Trophoblast cell (in vitro differentiated cells and primary cell): ENCODE measurements at regions not wholly inside any gene's neighbourhood (a gene's known extent, or its start where the extent isn't known, plus 50 kb on each side); places are given as distances from the start of the nearest gene placed in this dataset.
A peak's percentile ranks its signal among the peaks of the same experiment; 100 is the strongest.

Experiments
- DNase-seq, 2 donors: peaks; one replicate each; pipeline ENCODE4 v3.0.0-alpha.2; 2016
- H2AFZ ChIP-seq: 2 replicates; pipeline ENCODE4 v1.6.1; 2013; ENCODE audit warnings: low read length, moderate library complexity, mild to moderate bottlenecking; ENCODE audit not compliant: insufficient read depth, poor library complexity
- H2AK5ac ChIP-seq: 2 replicates; pipeline ENCODE4 v1.6.1; 2013; ENCODE audit warnings: mild to moderate bottlenecking, low read length
- H2BK120ac ChIP-seq: 2 replicates; pipeline ENCODE4 v1.6.1; 2013; ENCODE audit warnings: low read length, mild to moderate bottlenecking, moderate library complexity; ENCODE audit not compliant: insufficient read depth, poor library complexity
- H2BK12ac ChIP-seq: 2 replicates; pipeline ENCODE4 v1.6.1; 2013; ENCODE audit warnings: mild to moderate bottlenecking, low read length, moderate library complexity
- H2BK5ac ChIP-seq: 2 replicates; pipeline ENCODE4 v1.6.1; 2013; ENCODE audit warnings: low read length, low read depth, moderate library complexity, mild to moderate bottlenecking; ENCODE audit not compliant: poor library complexity
- H3K14ac ChIP-seq: 2 replicates; pipeline ENCODE4 v1.6.1; 2013; ENCODE audit warnings: mild to moderate bottlenecking, low read length
- H3K18ac ChIP-seq: 2 replicates; pipeline ENCODE4 v1.6.1; 2013; ENCODE audit warnings: mild to moderate bottlenecking, low read length
- H3K23ac ChIP-seq: 2 replicates; pipeline ENCODE4 v1.6.1; 2013; ENCODE audit warnings: low read length
- H3K27ac ChIP-seq: 2 replicates; pipeline ENCODE4 v1.5.1; 2013; ENCODE audit warnings: low read depth, mild to moderate bottlenecking, inconsistent platforms, low read length, moderate library complexity
- H3K27me3 ChIP-seq: 2 replicates; pipeline ENCODE4 v1.6.1; 2013; ENCODE audit warnings: inconsistent platforms, mild to moderate bottlenecking, low read length, moderate library complexity; ENCODE audit not compliant: insufficient read depth
- H3K36me3 ChIP-seq, 2 experiments: 1 replicate in 1 of 2; 2 replicates in 1 of 2; pipeline ENCODE4 v1.6.1; 2013; ENCODE audit warnings: low read length in 2 of 2, mild to moderate bottlenecking in 2 of 2, moderate library complexity in 1 of 2; ENCODE audit not compliant: insufficient read depth in 2 of 2, control insufficient read depth in 1 of 2
- H3K4ac ChIP-seq: 2 replicates; pipeline ENCODE4 v1.6.1; 2013; ENCODE audit warnings: low read depth, mild to moderate bottlenecking, low read length, moderate library complexity
- H3K4me1 ChIP-seq, 2 experiments: 1 replicate in 1 of 2; 2 replicates in 1 of 2; pipeline ENCODE4 v1.6.1; 2013; ENCODE audit warnings: low read length in 2 of 2, mild to moderate bottlenecking in 2 of 2, moderate library complexity in 1 of 2; ENCODE audit not compliant: insufficient read depth in 2 of 2, control insufficient read depth in 1 of 2
- H3K4me2 ChIP-seq: 2 replicates; pipeline ENCODE4 v1.6.1; 2013; ENCODE audit warnings: inconsistent platforms, mild to moderate bottlenecking, low read length, moderate library complexity
- H3K4me3 ChIP-seq: 2 replicates; pipeline ENCODE4 v1.5.1; 2013; ENCODE audit warnings: mild to moderate bottlenecking, low read depth, low read length, inconsistent platforms
- H3K79me1 ChIP-seq: one replicate; pipeline ENCODE4 v1.6.1; 2013; ENCODE audit warnings: low read length
- H3K79me2 ChIP-seq: 2 replicates; pipeline ENCODE4 v1.6.1; 2013; ENCODE audit warnings: low read length, mild to moderate bottlenecking; ENCODE audit not compliant: control insufficient read depth, insufficient read depth, poor library complexity
- H3K9ac ChIP-seq: 2 replicates; pipeline ENCODE4 v1.6.1; 2013; ENCODE audit warnings: mild to moderate bottlenecking, low read length
- H3K9me3 ChIP-seq: 2 replicates; pipeline ENCODE4 v1.6.1; 2013; ENCODE audit warnings: low read depth, mild to moderate bottlenecking, control low read depth, inconsistent platforms, low read length; ENCODE audit not compliant: insufficient read depth
- H4K12ac ChIP-seq: 2 replicates; pipeline ENCODE4 v1.6.1; 2013; ENCODE audit warnings: low read depth, mild to moderate bottlenecking, low read length, moderate library complexity
- H4K8ac ChIP-seq: 2 replicates; pipeline ENCODE4 v1.6.1; 2013; ENCODE audit warnings: low read depth, mild to moderate bottlenecking, low read length, moderate library complexity
- H4K91ac ChIP-seq: one replicate; pipeline ENCODE4 v1.6.1; 2013; ENCODE audit warnings: low read depth, mild to moderate bottlenecking, low read length, moderate library complexity
- WGBS: extraction: QIAGEN DNeasy Blood & Tissue Kit; methylation state at CpG from one replicate; pipeline ENCODE4 v1.1.7; 2013; ENCODE audit warnings: missing lambda C conversion rate; ENCODE audit not compliant: insufficient read length, insufficient coverage; ENCODE audit errors: extremely low coverage; 5-methylcytosine and 5-hydroxymethylcytosine counted together

DNA sequence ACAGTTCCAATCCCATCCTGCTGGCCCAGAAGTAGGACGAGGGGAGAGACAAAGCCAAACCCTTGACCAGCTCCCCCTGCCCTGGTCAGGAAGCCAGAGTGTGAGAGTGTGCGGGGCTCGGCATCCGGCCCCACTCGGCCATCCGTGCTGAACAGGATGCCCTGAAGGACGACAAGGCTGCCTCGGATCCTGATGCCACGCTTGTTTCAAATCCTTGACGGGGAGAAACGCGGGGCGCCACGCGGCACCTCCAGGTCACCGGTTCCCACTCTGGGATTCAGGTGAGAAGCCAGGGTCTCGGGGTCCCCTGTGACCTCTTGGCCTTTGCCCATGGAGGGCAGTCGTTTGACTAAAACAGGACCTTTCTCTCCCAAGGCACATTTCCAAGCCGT, 167.8 kb downstream of the BRD1 start:
- H4K91ac ChIP-seq, result no peak overlapping the region
- no peaks in the 10 kb centered on the region for H3K79me2 ChIP-seq
- no peaks in the 10 kb centered on the region for H3K9me3 ChIP-seq
- no peak overlapping the region for H2BK120ac ChIP-seq
- no peak overlapping the region for H2AK5ac ChIP-seq
- DNase-seq, result no peak
- no peaks in the 10 kb centered on the region for H3K4me1 ChIP-seq
- H3K27me3 ChIP-seq, result no peaks in the 10 kb centered on the region
- no peak overlapping the region for H3K9ac ChIP-seq
- no peak overlapping the region for H2BK12ac ChIP-seq
- no peaks in the 10 kb centered on the region for H3K36me3 ChIP-seq
- H2BK5ac ChIP-seq, result no peak overlapping the region
- H3K27ac ChIP-seq, result no peak overlapping the region
- no peaks in the 10 kb centered on the region for H3K79me1 ChIP-seq
- no peak overlapping the region for H4K8ac ChIP-seq
- no peak overlapping the region for H3K14ac ChIP-seq
- H3K4me2 ChIP-seq, result no peak overlapping the region
- H4K12ac ChIP-seq, result no peak overlapping the region
- no peak overlapping the region for H2AFZ ChIP-seq
- H3K4ac ChIP-seq, result no peak overlapping the region
- no CpG with 5 or more reads among the region's 19 CpGs for WGBS
- H3K18ac ChIP-seq, result no peak overlapping the region
- H3K23ac ChIP-seq, result no peak overlapping the region
- H3K4me3 ChIP-seq, result no peak overlapping the region

DNA sequence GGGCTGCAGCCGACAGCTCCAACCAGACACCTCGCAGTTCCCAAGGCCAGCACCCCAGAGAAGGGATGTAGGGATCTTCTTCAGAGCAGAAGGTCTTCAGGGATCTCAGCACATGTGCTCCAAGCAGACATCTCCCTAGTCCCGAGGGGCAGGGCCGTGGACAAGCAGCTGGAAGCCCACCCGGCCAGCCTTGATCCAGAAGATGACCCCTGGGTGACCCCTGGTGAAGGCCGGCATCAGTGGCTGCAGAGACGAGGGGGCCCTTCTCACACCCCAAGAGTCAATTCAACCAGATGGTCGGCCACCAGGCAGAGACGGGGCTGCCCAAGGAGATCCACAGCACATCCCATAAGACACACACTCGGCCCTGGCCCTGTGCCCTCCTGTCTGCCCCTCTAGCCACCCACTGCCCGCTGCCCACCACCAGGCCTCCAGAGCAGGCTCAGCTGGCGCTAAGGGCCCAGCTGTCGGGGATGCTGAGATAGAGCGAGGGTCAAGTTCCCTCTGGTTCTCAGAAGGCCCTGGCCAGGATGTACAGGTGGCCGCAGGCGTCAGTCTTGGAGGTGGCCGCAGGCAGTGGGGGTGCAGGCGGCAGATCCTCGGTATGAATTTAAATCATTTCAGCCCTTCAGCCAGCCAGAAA, 168.3 kb downstream of the BRD1 start:
- no peak overlapping the region for H2BK5ac ChIP-seq
- H3K79me2 ChIP-seq, result no peaks in the 10 kb centered on the region
- no peaks in the 10 kb centered on the region for H3K4me1 ChIP-seq
- no peak overlapping the region for H3K4ac ChIP-seq
- H2BK120ac ChIP-seq, result no peak overlapping the region
- no peak for DNase-seq
- no peak overlapping the region for H2AFZ ChIP-seq
- no peak overlapping the region for H3K4me3 ChIP-seq
- no peak overlapping the region for H3K18ac ChIP-seq
- no CpG with 5 or more reads among the region's 19 CpGs for WGBS
- H3K9me3 ChIP-seq, result no peaks in the 10 kb centered on the region
- no peak overlapping the region for H3K9ac ChIP-seq
- H4K91ac ChIP-seq, result no peak overlapping the region
- no peak overlapping the region for H3K27ac ChIP-seq
- no peaks in the 10 kb centered on the region for H3K27me3 ChIP-seq
- no peak overlapping the region for H3K14ac ChIP-seq
- H3K23ac ChIP-seq, result no peak overlapping the region
- H3K79me1 ChIP-seq, result no peaks in the 10 kb centered on the region
- H4K12ac ChIP-seq, result no peak overlapping the region
- no peaks in the 10 kb centered on the region for H3K36me3 ChIP-seq
- no peak overlapping the region for H2AK5ac ChIP-seq
- no peak overlapping the region for H3K4me2 ChIP-seq
- H2BK12ac ChIP-seq, result no peak overlapping the region
- H4K8ac ChIP-seq, result no peak overlapping the region

- no CpG with 5 or more reads among the region's 9 CpGs for WGBS
- Histone ChIP-seq H3K4ac (no peak overlapping the region), H2AK5ac (no peak overlapping the region), H4K12ac (no peak overlapping the region), H3K14ac (no peak overlapping the region), H2BK5ac (no peak overlapping the region), H3K9me3 (no peaks in the 10 kb centered on the region), H3K79me2 (no peaks in the 10 kb centered on the region), H3K18ac (no peak overlapping the region), H2BK120ac (no peak overlapping the region), H3K9ac (no peak overlapping the region), H3K27ac (no peak overlapping the region), H3K23ac (no peak overlapping the region), H3K4me2 (no peak overlapping the region), H2BK12ac (no peak overlapping the region), H4K91ac (no peak overlapping the region), H4K8ac (no peak overlapping the region), H3K79me1 (no peaks in the 10 kb centered on the region), H3K27me3 (no peaks in the 10 kb centered on the region), H2AFZ (no peak overlapping the region), H3K36me3 (no peaks in the 10 kb centered on the region), H3K4me1 (no peaks in the 10 kb centered on the region), H3K4me3 (no peak overlapping the region)
- DNase-seq, result peak; percentile 53 to 70
These were observed 168.8 kb downstream of the BRD1 start for GRCh38 chr22:49658902-49659280.

DNA sequence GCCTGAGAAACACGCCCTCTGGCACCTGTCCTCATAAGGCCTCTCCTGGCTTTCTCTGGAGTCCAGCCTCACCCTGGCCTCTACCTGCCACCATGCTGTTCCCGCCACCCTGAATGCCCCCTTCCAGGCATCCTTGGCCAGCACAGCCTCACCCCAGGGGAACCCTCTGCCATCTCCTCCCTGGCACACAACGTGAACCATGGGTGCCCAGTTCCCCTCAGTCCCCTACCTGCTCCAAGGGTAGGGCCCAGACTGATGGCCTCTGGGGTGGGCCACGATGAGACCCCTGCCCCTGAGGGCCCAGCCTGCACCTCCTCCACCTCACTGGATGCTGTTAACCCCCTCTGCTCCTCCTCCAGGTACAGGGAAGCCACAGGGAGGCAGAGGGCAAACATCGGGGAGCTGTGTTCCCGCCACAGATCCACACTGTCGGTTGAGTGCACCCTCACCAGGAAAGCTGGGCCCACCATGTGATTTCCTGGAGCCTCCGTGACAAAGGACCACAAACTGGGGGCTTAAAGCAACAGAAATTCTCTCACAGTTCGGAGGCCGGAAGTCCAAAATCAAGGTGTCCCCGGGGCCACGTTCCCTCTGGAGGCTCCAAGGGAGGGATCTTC, 169.6 kb downstream of the BRD1 start:
- Histone ChIP-seq H3K79me2 (no peaks in the 10 kb centered on the region), H3K4ac (no peak overlapping the region), H2AK5ac (no peak overlapping the region), H3K14ac (no peak overlapping the region), H3K27ac (no peak overlapping the region), H4K12ac (no peak overlapping the region), H3K4me2 (no peak overlapping the region), H2BK5ac (no peak overlapping the region), H4K91ac (no peak overlapping the region), H3K36me3 (no peaks in the 10 kb centered on the region), H3K4me1 (no peaks in the 10 kb centered on the region), H3K9me3 (no peaks in the 10 kb centered on the region), H2AFZ (no peak overlapping the region), H3K23ac (no peak overlapping the region), H3K79me1 (no peaks in the 10 kb centered on the region), H3K4me3 (no peak overlapping the region), H3K18ac (no peak overlapping the region), H2BK12ac (no peak overlapping the region), H3K27me3 (no peaks in the 10 kb centered on the region), H2BK120ac (no peak overlapping the region), H4K8ac (no peak overlapping the region), H3K9ac (no peak overlapping the region)
- no CpG with 5 or more reads among the region's 12 CpGs for WGBS
- no peak for DNase-seq
